H1 (cell line): ENCODE measurements at regions not wholly inside any gene's neighbourhood (a gene's known extent, or its start where the extent isn't known, plus 50 kb on each side); places are given as distances from the start of the nearest gene placed in this dataset.
A peak's percentile ranks its signal among the peaks of the same experiment; 100 is the strongest.

Source experiments
- CTCF ChIA-PET: fragments of 300-600 bp; sonication (Branson Sonifier 250); formaldehyde crosslinking; loops from one replicate; lab custom pipeline; 2021; ENCODE audit not compliant: partially characterized antibody; lab: Charles Lee
- POLR2A ChIA-PET: fragments of 300-600 bp; sonication (Branson Sonifier 250); formaldehyde crosslinking; loops from one replicate; lab custom pipeline; 2021; ENCODE audit warnings: inconsistent platforms; ENCODE audit not compliant: partially characterized antibody; lab: Charles Lee
- DNase-seq, 2 experiments: peaks; one replicate each; pipeline versions ENCODE4 v3.0.0 to v3.0.0-alpha.2; 2010 to 2022; ENCODE audit warnings: low spot score in 2 of 2, low read depth in 1 of 2, mixed read lengths in 1 of 2
- FAIRE-seq: peaks from 2 replicates; lab custom pipeline; 2011; peaks lifted over from hg19 to GRCh38; lab: Jason Lieb, UNC
- H2AFZ ChIP-seq: 2 replicates; pipeline ENCODE4 v1.8.1; 2012; ENCODE audit warnings: low read length, inconsistent platforms
- H2AK5ac ChIP-seq: 2 replicates; pipeline ENCODE4 v1.6.1; 2013; ENCODE audit warnings: low read depth, low read length
- H2BK120ac ChIP-seq: replicated peaks from 2 replicates; pipeline ENCODE3; 2013; ENCODE audit warnings: low read depth, low read length, inconsistent platforms
- H2BK12ac ChIP-seq: 2 replicates; pipeline ENCODE4 v1.6.1; 2013; ENCODE audit warnings: low read depth, low read length
- H2BK15ac ChIP-seq: 2 replicates; pipeline ENCODE4 v1.6.1; 2013; ENCODE audit warnings: low read length
- H2BK20ac ChIP-seq: 2 replicates; pipeline ENCODE4 v1.6.1; 2013; ENCODE audit warnings: low read length
- H2BK5ac ChIP-seq: 2 replicates; pipeline ENCODE4 v1.6.1; 2013; ENCODE audit warnings: low read depth, low read length
- H3K14ac ChIP-seq: 2 replicates; pipeline ENCODE4 v1.6.1; 2013; ENCODE audit warnings: inconsistent platforms; ENCODE audit not compliant: insufficient read length
- H3K18ac ChIP-seq: 2 replicates; pipeline ENCODE4 v1.6.1; 2013; ENCODE audit warnings: low read length; ENCODE audit errors: extremely low read depth
- H3K23ac ChIP-seq: 2 replicates; pipeline ENCODE4 v1.6.1; 2013; ENCODE audit warnings: inconsistent platforms; ENCODE audit not compliant: insufficient read length
- H3K23me2 ChIP-seq: 2 replicates; pipeline ENCODE4 v1.6.1; 2013; ENCODE audit warnings: low read depth, low read length
- H3K27ac ChIP-seq: 2 replicates; pipeline ENCODE4 v1.6.1; 2011; ENCODE audit warnings: low read depth, low read length, inconsistent platforms
- H3K27me3 ChIP-seq, 4 experiments: replicated peaks in 1 of 4; 1 replicate in 1 of 4; 2 replicates in 3 of 4; pipeline versions ENCODE4 v1.6.1 to v1.8.1; 2011 to 2013; ENCODE audit warnings: low read length in 3 of 4, mild to moderate bottlenecking in 3 of 4, inconsistent platforms in 2 of 4, mixed read lengths in 2 of 4, moderate library complexity in 1 of 4; ENCODE audit not compliant: control insufficient read depth in 3 of 4, insufficient read depth in 3 of 4; ENCODE audit errors: extremely low read depth in 1 of 4
- H3K36me3 ChIP-seq, 4 experiments: 2 replicates each; pipeline versions ENCODE4 v1.6.1 to v1.8.1; 2011 to 2013; ENCODE audit warnings: mild to moderate bottlenecking in 4 of 4, low read length in 3 of 4, moderate library complexity in 2 of 4, control low read depth in 1 of 4, inconsistent platforms in 1 of 4; ENCODE audit not compliant: insufficient read depth in 4 of 4, control insufficient read depth in 2 of 4
- H3K4ac ChIP-seq: replicated peaks from 2 replicates; pipeline ENCODE3; 2013; ENCODE audit warnings: low read length, low read depth, mixed read lengths, inconsistent platforms; ENCODE audit not compliant: insufficient read length
- H3K4me1 ChIP-seq, 4 experiments: replicated peaks in 1 of 4; 1 replicate in 1 of 4; 2 replicates in 3 of 4; pipeline versions ENCODE4 v1.6.1 to v1.8.1; 2011 to 2013; ENCODE audit warnings: low read length in 3 of 4, inconsistent platforms in 2 of 4, mixed read lengths in 1 of 4; ENCODE audit not compliant: insufficient read depth in 4 of 4, control insufficient read depth in 3 of 4
- H3K4me2 ChIP-seq, 2 experiments: 2 replicates each; pipeline versions ENCODE4 v1.6.1 to v1.8.1; 2011 to 2013; ENCODE audit warnings: low read depth in 2 of 2, low read length in 2 of 2, control low read depth in 1 of 2, inconsistent platforms in 1 of 2, mild to moderate bottlenecking in 1 of 2; ENCODE audit not compliant: insufficient read depth in 1 of 2
- H3K4me3 ChIP-seq, 4 experiments: fragments of 200-600, 300-600 bp in 1 of 4; sonication (generic), shearing (Covaris generic), sonication (Bioruptor Twin) in 1 of 4; 2 replicates each; pipeline versions ENCODE4 v1.5.1 to v1.8.1; 2011 to 2016; ENCODE audit warnings: low read length in 4 of 4, low read depth in 3 of 4, control low read depth in 2 of 4, inconsistent platforms in 2 of 4, mild to moderate bottlenecking in 2 of 4, mixed read lengths in 1 of 4, moderate library complexity in 1 of 4; ENCODE audit not compliant: insufficient read depth in 2 of 4; ENCODE audit errors: extremely low read depth in 1 of 4
- H3K56ac ChIP-seq: replicated peaks from 2 replicates; pipeline ENCODE3; 2013; ENCODE audit warnings: low read depth, mild to moderate bottlenecking, mixed read lengths, low read length, inconsistent platforms; ENCODE audit not compliant: insufficient read length
- H3K79me1 ChIP-seq: 2 replicates; pipeline ENCODE4 v1.6.1; 2013; ENCODE audit warnings: low read depth, low read length, control low read depth
- H3K79me2 ChIP-seq, 2 experiments: 2 replicates each; pipeline versions ENCODE4 v1.6.1 to v1.8.1; 2012 to 2013; ENCODE audit warnings: low read length in 2 of 2, mild to moderate bottlenecking in 2 of 2, inconsistent platforms in 1 of 2; ENCODE audit not compliant: insufficient read depth in 2 of 2, control insufficient read depth in 1 of 2
- H3K9ac ChIP-seq, 4 experiments: replicated peaks in 1 of 4; 1 replicate in 1 of 4; 2 replicates in 3 of 4; pipeline versions ENCODE4 v1.6.1 to v1.8.1; 2011 to 2013; ENCODE audit warnings: low read depth in 3 of 4, low read length in 3 of 4, control low read depth in 2 of 4, mild to moderate bottlenecking in 2 of 4, moderate library complexity in 2 of 4, inconsistent platforms in 1 of 4; ENCODE audit errors: extremely low read depth in 1 of 4
- H3K9me3 ChIP-seq, 2 experiments: 2 replicates each; pipeline versions ENCODE4 v1.6.1 to v1.8.1; 2012 to 2013; ENCODE audit warnings: mild to moderate bottlenecking in 2 of 2, moderate library complexity in 2 of 2, control low read depth in 1 of 2, inconsistent platforms in 1 of 2, low read depth in 1 of 2, low read length in 1 of 2, mixed read lengths in 1 of 2; ENCODE audit not compliant: insufficient read depth in 2 of 2
- H4K20me1 ChIP-seq, 2 experiments: replicated peaks in 1 of 2; 2 replicates each; pipeline versions ENCODE3 to v1.8.1; 2011 to 2013; ENCODE audit warnings: inconsistent platforms in 2 of 2, low read length in 2 of 2, mild to moderate bottlenecking in 1 of 2; ENCODE audit not compliant: insufficient read depth in 2 of 2, control insufficient read depth in 1 of 2
- H4K5ac ChIP-seq: 2 replicates; pipeline ENCODE4 v1.6.1; 2013; ENCODE audit warnings: low read length, low read depth, mixed read lengths, inconsistent platforms; ENCODE audit not compliant: insufficient read length
- H4K8ac ChIP-seq: 2 replicates; pipeline ENCODE4 v1.8.0; 2013; ENCODE audit warnings: mild to moderate bottlenecking, moderate library complexity, low read length, inconsistent platforms; ENCODE audit not compliant: insufficient read depth; ENCODE audit errors: extremely low read depth
- H4K91ac ChIP-seq: replicated peaks from 2 replicates; pipeline ENCODE3; 2013; ENCODE audit warnings: low read length, mixed read lengths, inconsistent platforms; ENCODE audit not compliant: insufficient read length
- BACH1 ChIP-seq: IDR thresholded peaks from 2 replicates; pipeline ENCODE4 v1.6.1; 2012; ENCODE audit warnings: low read length, improper control_type of control experiment
- CHD2 ChIP-seq: IDR thresholded peaks from 2 replicates; pipeline ENCODE4 v1.6.1; 2012; ENCODE audit warnings: low read length, improper control_type of control experiment
- MAFK ChIP-seq: IDR thresholded peaks from 2 replicates; pipeline ENCODE4 v1.6.1; 2012; ENCODE audit warnings: low read depth, mild to moderate bottlenecking, improper control_type of control experiment, low read length
- SP1 ChIP-seq: IDR thresholded peaks from 2 replicates; pipeline ENCODE4 v1.6.1; 2011; ENCODE audit warnings: low read depth, low read length
- SRF ChIP-seq: IDR thresholded peaks from 2 replicates; pipeline ENCODE4 v1.6.1; 2011; ENCODE audit warnings: mild to moderate bottlenecking, low read depth, low read length, moderate library complexity
- TEAD4 ChIP-seq: IDR thresholded peaks from 2 replicates; pipeline ENCODE4 v1.6.1; 2012; ENCODE audit warnings: low read depth, low read length, inconsistent platforms, mixed read lengths
- YY1 ChIP-seq: IDR thresholded peaks from 2 replicates; pipeline ENCODE4 v1.6.1; 2011; ENCODE audit warnings: low read depth, mild to moderate bottlenecking, low read length
- WGBS, 2 experiments: shearing (Covaris generic) in 1 of 2; methylation state at CpG; one replicate each; pipeline versions ENCODE4 v1.1.6 to v1.1.7; 2013 to 2015; ENCODE audit warnings: low lambda C conversion rate in 2 of 2, mixed read lengths in 2 of 2, inconsistent platforms in 1 of 2, low coverage in 1 of 2, missing lambda C conversion rate in 1 of 2; ENCODE audit not compliant: insufficient replicate concordance in 2 of 2, insufficient coverage in 1 of 2, insufficient read length in 1 of 2; ENCODE audit errors: extremely low coverage in 1 of 2, missing lambda C conversion rate in 1 of 2; 5-methylcytosine and 5-hydroxymethylcytosine counted together

DNA sequence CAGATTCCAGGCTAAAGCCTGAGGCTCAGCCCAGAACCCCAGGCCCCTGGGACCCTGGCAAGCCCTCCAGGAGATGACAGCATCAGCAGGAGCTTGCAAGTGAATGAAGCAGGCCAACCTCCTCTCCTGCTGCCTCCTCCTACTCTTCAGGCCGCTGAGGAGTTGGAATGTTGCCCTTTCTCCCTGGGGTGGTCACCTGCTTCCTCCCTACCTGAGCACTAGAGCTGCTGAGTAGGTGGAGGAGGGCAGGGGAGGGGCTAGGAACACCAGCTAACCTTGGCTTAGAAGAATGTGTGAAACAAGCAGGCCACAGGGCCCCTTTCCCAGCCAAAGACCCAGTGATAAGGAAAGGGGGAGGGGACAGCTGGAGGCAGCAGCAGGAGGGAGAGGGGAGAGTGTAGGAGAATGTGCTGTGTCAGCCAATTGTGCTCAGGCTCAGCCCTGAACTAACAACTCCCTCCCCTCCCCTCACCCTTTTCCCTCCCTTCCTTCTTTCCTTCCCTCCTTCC, 58.0 kb downstream of the PJA1 start:
- H3K27me3 ChIP-seq, result no peaks in the 10 kb centered on the region
- no peak overlapping the region for H2AK5ac ChIP-seq
- H2BK12ac ChIP-seq, result no peak overlapping the region
- H2BK120ac ChIP-seq, result no peak overlapping the region
- H3K23me2 ChIP-seq, result no peaks in the 10 kb centered on the region
- H3K27ac ChIP-seq, result no peak overlapping the region
- peak; percentile 69 for FAIRE-seq
- no peak overlapping the region for H3K14ac ChIP-seq
- H3K79me1 ChIP-seq, result no peaks in the 10 kb centered on the region
- no peak overlapping the region for H2BK20ac ChIP-seq
- no peaks in the 10 kb centered on the region for H3K79me2 ChIP-seq
- 9% methylated on average over 1 of the region's 1 CpG; no CpG with 5 or more reads in 1 of the 2 experiments for WGBS, 2 experiments
- H4K8ac ChIP-seq, result no peak overlapping the region; the same call in 1 of the 2 replicates
- no peak overlapping the region for H2BK15ac ChIP-seq
- H4K20me1 ChIP-seq, result no peaks in the 10 kb centered on the region
- H3K36me3 ChIP-seq, result no peaks in the 10 kb centered on the region
- DNase-seq, result peak in 1 of 2 experiments; percentile 29
- H4K5ac ChIP-seq, result no peak overlapping the region
- H3K4me1 ChIP-seq, result peaks cover 0 to 8% (median 6%) of the 10 kb centered on the region in 4 experiments; a peak in 5 of 7 replicates
- no peaks in the 10 kb centered on the region for H3K9me3 ChIP-seq
- H3K23ac ChIP-seq, result no peak overlapping the region
- H2AFZ ChIP-seq, result no peak overlapping the region
- POLR2A ChIA-PET, result interaction anchor here (0.7 to 0.9 kb wide), 2 partner anchors 21 to 30 kb away, joined by 3 to 4 read pairs; no protein-coding TSS in a partner anchor
- peak overlapping the region; percentile 17 to 23 for H3K4me2 ChIP-seq
- H3K56ac ChIP-seq, result no peak overlapping the region
- H3K9ac ChIP-seq, result no peak overlapping the region
- peak overlapping the region; percentile 35; the same call in 1 of the 2 replicates for H2BK5ac ChIP-seq
- no peak overlapping the region for H3K18ac ChIP-seq
- CTCF ChIA-PET, result interaction anchor here (0.6 to 1.9 kb wide), 10 partner anchors 10 to 298 kb away, joined by 3 to 5 read pairs (median 4); no protein-coding TSS in a partner anchor
- no peak overlapping the region for H4K91ac ChIP-seq
- no peak overlapping the region for H3K4me3 ChIP-seq
- TF ChIP-seq TEAD4 (peak; percentile 67), SRF (no peak), MAFK (peak; percentile 97), SP1 (0 out of 2 replicates have a peak, but pooled peaks have one; percentile 27), BACH1 (peak; percentile 78), CHD2 (no peak), YY1 (0 out of 2 replicates have a peak, but pooled peaks have one; percentile 7)
- H3K4ac ChIP-seq, result no peak overlapping the region
